GM21529 (cell line): ENCODE measurements at regions not wholly inside any gene's neighbourhood (a gene's known extent, or its start where the extent isn't known, plus 50 kb on each side); places are given as distances from the start of the nearest gene placed in this dataset.
"Not testable (repeated sequence)": the region's sequence is repeated elsewhere in the genome, so short reads cannot be mapped to it uniquely, and the experiment has no call there.

Experiments used
- ATAC-seq: cut with Tn5 transposase; IDR thresholded peaks from one replicate; pipeline ENCODE4 v1.9.1; 2021; ENCODE audit not compliant: unreplicated experiment

DNA sequence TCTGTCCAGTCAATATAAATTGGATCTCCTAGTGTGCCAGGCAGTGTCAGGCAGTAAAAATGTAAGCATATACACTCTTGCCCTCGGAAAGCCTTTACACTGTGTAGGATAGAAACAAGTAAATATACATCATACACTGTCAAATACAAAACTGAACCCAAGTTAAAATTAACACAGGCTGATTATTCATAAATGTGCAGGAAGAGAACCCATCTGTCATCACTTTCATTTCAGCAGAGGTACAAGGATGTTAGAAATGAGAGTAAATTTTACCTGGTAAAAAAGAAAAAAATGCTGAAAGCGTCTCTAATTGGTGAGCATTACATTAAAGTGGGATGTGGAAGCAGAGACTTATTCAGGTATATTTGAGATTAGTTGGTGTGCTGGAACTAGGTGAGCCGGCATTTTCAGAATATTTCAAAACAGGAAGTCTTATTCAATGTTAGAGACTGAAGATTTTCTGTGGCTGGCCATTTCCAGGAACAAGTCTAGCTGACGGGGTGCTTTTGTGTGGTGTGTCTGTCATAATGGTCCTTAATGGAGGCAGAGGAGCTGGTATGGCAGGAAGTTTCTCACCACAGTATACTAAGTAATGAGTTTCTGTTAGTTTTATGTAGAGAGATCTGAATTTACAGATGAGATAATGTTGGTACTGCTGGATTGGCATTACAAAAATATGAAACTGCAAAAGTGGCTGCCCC is 192.6 kb downstream of the CASP12 start:
- ATAC-seq = peak; percentile 99

DNA sequence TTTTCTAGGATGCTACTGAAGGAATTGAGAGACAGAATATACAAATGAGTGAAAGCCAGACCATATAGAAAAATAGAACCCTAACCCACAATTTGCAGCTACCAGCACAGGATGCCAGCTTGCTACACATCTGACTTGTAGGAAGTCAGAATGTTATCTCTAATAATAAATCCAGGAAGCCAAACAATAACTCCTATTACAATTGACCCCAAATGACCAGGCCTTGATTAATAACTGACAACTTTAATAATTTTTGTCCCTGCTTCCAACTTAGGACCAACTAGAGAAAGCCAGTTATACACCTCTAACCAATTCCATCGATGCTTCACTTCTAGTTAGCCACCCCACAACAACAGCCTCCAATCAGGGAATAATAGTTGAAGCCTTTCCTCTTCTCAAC is 193.4 kb downstream of the CASP12 start:
- no peak for ATAC-seq

DNA sequence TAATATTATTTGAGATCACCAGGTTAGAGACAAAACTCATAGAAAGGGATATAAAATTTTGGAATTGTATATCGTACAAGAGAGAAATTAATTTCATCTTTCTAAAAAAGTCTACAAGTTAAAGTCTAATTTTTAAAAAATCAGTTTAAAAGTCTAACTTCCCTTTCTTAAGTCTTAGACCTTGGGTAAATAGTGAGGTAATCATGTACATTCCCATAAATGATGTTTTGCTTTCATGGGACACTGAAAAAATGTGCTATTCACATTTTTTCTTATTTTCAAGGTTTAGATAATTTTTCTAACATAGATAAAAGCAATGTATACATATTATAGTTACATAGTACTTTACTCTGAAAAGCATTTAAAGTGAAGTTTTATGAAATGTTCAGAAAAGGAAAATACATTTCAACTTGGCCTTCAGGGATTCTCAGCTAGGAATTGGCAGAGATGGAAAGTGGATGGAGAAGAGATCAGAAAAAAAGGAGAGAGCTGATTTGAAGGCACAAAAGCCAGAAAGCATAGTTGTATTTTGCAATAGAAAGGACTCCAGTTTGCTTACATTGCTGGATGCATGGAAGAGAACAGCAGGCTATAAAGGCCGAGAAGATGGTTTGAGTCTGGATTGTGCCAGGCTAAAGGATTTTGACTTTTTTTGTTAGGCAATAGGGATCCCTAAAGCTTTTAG is 194.0 kb downstream of the CASP12 start:
- no peak for ATAC-seq

DNA sequence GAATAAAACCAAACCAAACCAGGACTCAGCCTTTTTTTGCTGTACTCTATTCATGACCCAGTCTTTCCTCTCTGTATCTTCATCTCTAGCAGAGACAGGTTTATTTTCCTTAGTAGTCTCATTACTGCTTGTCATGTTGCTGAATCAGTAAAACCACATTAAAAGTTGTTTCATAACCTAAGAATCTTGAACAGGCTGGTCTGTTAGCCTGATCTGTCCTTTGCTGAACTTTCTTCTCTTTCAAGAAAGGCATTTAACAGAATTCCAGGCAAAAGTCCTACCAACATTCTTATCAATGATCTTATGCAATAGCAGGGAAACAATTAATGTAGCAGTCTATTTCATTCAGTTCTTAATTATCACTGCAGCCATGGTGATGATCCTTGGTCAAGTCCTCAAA is 197.7 kb downstream of the CASP12 start:
- ATAC-seq = no peak

DNA sequence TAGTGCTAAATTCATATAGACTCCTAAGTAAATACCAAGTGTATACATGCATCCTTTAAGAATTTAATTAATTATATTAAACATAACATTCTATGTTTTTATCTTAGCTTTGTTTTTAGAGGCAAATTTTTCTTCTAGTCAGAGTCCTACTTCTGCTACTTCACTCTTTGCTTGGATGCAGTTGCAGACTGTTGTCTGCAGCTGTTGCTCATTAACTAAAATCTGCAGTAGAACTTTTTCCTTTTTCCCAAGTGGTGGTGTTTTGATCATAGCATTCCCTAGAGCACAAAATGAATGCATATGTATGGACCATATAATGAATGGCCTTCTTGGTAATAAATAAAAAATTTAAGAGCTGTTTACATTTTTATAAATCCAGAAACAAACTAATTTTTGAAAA is 198.3 kb downstream of the CASP12 start:
- ATAC-seq = no peak

DNA sequence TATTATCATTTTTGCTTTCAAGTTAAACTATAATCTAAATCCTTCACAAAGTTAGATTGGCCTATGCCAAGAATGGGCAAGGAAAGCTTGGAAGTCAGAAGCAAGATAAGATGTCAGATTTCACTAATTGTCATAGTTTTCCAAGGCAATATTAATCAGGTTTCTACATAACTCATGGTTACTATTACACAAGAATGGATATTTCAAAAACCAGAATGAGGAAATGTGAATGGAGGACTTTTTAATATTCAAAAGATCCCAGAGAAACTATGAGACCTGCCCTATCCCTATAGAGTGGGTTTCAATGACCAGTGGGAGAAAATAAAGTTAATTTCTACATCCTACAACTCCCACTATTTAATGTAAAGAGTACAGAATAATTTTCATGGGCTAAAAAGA is 203.2 kb downstream of the CASP12 start:
- no peak for ATAC-seq

DNA sequence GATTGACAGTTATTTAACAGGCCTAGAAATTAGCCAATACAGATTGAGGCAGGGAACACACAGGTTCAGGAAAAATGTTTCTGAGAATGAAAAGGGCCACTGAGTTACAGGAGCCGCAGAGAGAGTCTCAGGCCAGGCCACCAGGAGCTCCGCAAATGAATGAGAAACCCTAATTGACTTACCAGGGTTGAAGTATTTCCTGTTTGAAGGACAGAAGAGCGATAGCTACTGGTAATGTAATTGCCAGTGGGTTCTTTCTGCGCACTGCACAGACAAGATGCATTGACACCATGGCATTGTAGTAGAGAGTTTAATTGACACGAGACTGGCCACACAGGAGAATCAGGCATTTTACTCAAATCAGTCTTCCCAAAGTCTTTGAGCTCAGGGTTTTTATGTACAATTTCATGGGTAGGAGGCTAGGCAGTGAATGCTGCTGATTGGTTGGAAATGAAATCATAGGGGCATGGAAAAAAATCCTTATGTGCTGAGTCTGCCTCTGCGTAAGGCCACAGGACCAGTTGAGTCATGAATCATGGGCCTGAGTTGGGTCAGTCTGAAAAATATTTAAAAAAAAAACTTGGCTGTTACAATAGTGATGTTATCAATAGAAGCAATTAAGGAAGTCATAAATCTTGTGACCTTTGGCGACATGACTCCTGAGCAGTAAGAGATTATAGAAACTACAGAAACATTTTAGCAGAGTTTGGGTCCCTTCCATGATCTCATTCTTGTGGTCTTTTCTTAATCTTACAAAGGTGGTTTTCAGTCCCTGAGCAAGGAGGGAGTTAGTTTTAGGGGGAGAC is 203.8 kb downstream of the CASP12 start:
- ATAC-seq = no peak

DNA sequence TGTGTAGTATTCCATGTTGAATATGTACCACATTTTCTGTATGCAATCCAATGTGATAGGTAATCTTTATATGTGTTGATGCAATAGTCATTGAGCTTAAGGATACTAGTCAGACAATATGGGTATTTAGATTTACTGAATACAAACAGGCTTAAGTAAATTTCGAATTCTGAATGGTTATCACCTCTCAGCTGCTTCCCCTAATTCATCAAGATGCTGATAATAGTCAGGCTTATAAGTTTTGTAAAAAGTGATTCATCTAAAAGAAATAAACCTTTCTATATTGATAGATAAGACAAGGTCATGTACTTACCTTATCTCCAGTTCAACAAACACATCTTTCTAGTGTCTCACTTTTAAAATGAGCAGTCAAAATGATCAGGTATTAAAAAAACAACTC is 205.5 kb downstream of the CASP12 start:
- ATAC-seq = no peak

DNA sequence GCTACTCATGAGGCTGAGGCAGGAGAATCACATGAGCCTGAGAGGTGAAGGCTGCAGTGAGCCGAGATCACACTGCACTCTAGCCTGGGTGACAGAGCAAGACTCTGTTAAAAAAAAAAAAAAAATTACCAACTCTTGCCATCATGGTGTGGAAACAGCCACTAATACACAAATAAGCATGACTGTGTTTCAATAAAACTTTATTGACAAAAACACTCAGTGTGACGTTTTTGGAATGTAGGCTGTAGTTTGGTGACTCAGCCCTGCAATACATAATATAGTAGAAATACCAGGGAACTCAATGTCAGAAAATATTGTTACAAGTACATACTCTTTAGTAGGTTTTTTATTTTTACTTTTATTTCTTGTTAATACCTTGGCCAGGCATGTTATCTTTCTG is 207.1 kb downstream of the CASP12 start:
- no peak for ATAC-seq

DNA sequence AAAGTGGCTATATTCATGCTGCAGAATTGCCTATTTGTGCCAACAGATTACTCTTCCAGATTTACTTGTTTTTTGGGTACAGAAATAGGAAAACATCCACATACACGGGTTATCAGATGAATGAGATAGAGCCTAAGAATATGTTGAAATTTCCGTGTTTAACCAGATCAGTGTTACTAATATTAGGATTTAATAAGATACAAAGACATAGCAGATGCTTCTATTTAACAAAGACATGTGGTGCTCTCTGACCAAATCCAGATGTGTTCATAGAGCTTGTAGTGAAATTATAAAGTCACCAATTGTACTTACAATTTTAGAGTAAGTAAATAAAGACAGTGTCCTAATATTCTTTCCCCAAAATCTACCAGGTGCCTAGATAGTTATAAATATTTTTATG is 208.0 kb downstream of the CASP12 start:
- ATAC-seq = no peak

DNA sequence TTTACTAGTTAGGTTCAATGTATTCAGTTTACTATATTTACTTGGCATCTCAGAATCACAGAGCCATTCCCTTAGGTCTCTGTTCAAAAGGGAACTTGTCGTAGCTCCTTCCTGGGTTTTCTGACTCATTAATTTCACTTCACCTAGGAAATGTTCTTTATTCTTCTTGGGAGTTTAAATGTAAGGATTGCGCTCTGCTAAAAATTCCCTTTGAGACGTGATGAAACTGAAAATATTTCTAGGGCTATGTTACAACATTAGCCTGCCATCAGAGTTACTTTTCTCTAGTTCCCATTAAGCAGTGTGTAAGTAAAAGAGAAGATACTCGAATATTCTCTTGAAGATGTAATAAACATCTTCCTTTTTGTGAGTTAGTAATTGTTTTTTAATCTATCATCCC is 209.5 kb downstream of the CASP12 start:
- no peak for ATAC-seq

DNA sequence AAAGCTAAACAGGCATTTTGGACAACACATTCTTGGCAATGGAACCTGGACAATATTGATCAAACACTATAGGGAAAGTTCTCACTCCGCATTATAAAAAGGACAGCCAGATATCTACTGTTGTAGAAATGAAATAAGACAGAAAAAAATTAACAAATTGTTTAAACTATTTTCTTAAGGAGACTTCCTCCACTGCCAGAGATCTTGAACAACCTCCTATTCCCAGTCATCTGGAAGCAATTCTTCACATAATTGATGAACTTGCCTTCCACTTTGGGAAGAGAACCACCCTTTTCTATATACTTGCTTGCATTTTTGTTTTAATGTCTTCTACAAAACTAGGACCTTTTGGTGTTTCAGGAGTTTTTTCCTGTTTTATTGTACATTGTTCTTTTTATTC is 216.1 kb downstream of the CASP12 start:
- ATAC-seq = no peak

DNA sequence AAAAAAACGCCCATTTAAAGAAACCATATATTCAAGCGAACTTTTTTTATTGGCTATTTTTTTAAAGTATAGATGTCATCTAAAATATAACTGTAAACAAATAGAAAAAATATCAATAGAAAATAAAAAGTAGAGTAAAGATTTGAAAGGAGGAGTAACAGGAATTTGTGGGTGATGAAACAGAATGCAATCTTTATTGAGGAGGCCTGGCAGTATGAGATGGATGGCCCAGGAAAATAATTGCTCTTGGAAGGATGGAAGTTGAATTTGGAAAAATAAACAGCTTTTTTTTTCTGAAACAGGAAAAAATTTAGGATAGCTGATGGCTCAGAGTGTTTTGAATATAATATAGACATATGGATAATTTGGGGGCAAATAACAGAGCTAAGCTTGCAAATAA is 219.0 kb downstream of the CASP12 start:
- no peak for ATAC-seq

DNA sequence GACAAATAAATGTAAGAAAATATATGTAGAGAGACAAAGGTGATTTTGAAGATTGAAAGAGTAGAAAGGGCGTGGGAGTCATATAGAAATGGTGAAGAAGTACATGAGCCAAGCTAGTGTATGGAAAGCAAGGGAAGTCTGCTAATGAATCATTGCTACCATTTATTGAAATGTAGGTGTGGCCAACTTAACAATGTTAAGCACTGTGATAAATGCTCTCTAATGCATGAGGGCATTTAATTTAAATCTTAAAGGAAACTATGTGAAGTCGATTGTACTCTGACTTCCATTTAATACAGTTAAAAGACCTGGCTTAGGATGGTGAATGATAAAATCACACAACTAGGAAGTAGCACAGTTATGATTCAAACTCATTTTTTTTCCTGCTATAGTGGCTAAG is 219.9 kb downstream of the CASP12 start:
- no peak for ATAC-seq

DNA sequence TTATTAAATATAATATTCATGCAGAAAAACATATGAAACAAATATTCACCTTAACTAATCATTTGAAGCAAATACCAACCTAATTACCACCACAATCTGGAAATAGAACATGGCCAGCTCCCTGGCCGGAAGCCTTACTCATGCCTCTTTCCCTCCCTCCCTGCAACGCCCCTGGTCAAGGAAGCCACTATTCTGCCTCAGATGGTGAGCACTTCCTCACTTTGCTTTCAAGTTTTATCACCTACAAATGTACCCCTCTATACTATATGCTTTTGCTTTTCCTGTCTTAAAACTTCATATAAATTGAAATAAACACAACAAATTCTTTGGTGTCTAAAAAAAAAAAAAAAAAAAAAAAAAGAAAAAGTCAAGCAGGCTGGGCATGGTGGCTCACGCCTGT is 221.2 kb downstream of the CASP12 start:
- ATAC-seq = not testable (repeated sequence)

DNA sequence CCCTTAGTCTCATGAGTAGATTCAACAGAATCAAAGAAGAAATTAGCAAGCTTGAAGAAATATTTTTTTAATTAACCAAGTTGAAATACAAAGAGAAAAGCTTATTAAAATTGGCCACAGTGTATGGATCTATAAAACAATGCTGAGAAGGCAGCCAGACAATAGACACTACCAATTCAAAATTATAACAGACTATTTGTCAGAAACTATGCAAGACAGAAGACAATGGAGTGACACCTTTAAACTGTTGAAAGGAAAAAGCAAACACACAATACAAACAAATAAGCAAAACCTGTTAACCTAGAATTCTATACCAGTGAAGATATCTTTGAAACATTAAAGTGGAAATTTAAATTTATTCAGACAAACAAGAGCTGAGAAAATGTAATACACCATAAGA is 225.4 kb downstream of the CASP12 start:
- ATAC-seq = no peak

DNA sequence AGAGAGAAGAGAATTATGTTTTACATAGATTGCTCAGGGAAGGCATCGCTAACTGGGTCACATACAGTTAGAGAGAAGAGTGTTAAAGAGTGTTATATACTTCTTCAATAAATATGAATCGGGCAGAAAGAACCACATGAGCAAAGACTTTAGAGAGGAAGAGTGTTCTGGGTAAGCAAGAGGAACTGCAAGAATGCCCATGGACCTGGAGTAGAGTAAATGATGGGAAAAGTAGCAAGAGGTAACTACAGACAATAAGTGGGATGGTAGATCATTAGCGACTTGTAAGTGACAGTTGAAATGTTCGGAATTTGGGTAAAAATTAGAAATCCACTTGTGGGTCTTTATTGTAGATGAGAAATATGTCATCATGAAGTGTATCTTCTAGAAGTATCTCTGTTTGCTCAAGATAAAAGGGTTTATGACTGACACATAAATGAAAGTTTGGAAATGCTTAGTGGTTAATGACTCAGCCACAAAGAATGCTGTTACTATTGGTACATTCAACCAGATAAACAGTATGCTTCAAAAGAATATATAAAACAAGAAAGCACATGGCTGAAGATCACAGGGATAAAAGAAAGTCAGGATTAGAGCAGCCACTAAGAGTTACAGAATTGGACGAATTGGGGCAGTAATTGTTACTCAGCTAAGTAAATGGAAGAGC is 229.3 kb downstream of the CASP12 start:
- ATAC-seq = no peak

DNA sequence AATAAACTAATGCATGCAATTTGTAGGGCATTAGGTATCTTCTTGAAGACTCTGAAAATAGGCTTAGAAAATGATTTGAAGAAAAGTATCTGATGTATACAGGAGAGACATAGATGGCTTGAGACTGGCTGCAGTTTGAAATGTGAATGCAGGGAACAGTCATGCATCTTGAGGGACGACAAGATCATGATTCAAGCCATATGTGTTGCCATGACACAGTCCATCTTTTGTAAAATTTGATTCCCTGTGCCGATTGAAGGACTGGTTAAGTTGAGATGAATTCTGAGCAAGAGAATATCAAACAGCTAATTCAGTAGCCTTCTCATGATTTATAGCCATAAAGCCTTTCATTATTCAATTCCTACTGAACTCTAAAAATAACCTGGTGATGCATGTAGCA is 231.6 kb downstream of the CASP12 start:
- ATAC-seq = no peak

DNA sequence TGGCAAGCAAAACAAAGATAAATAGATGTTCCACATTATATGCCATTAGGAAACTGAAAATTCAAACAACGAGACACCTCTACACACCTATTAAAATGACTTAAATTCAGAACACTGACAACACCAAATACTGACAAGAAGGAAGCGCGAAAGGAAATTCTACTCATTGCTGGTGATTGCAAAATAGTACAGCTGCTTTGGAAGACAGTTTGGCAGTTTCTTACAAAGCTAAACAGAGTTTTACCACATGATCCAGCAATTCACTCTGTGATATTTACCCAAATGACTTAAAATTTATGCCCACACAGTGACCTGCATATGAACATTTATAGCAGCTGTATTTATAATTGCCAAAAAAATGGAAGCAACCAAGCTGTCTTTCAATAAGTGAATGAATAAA is 232.6 kb downstream of the CASP12 start:
- ATAC-seq = no peak

DNA sequence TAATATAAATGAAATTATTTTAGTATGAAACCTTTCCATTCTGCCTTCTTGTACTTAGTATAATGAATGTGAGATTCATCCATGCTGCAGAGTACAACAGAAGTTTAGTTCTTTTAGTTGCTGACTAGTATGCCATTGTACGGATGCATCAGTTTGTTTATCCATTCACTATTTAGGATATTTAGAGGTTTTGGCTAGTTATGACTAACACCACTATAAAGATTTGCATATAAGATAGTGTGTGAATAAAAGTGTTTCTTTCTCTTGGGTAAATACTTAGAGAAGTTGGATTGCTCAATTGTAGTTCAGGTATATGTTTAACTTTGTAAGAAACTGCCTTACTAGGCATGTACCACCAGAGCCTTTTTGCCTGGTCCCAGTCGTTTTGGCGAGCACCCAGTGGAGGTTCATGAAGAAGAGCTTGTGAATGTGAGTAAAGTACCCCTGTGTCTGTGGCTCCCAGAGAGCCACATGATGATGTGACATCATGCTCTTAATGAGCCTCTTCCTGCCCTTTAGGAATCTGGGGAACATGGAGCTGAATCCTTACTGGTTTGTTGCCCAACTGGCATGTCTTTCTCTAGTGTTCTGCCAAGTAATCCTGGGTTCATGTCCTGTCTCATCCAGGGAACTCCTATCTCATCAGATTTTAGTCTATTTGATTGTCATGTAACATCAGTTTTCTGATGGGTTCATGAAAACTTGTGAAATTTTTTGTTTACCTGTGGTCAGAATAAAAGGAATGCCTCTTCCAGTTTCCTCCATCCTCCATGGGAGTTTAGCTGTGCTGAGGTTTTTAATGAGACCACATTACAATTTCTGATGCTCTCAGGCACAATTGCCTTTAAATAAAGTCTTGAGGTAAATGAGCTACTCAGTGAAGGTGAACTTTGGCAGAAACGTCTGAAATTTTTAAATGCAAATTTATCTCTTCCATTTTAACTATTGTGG is 234.8 kb downstream of the CASP12 start:
- no peak for ATAC-seq
